ENCODE measurements at regions not wholly inside any gene's neighbourhood (a gene's known extent, or its start where the extent isn't known, plus 50 kb on each side); places are given as distances from the start of the nearest gene placed in this dataset.

- no peak overlapping the region for H3K4me3 ChIP-seq (ENCODE audit: low read depth, low read length)
- no peak for DNase-seq (ENCODE audit: low read depth)
- no peak for TF ChIP-seq CTCF (conservative IDR thresholded peaks at IDR 0.05; ENCODE audit: low read depth, low read length)
Observed at GRCh38 chr6:92026878-92027277, 1392.5 kb downstream of the EPHA7 start.

- TF ChIP-seq CTCF (conservative IDR thresholded peaks at IDR 0.05; ENCODE audit: low read depth, low read length): no peak
- H3K4me3 ChIP-seq (ENCODE audit: low read depth, low read length): no peak overlapping the region
- DNase-seq (ENCODE audit: low read depth): no peak
Observed at GRCh38 chr6:92024881-92025280, 1394.5 kb downstream of the EPHA7 start.

DNA sequence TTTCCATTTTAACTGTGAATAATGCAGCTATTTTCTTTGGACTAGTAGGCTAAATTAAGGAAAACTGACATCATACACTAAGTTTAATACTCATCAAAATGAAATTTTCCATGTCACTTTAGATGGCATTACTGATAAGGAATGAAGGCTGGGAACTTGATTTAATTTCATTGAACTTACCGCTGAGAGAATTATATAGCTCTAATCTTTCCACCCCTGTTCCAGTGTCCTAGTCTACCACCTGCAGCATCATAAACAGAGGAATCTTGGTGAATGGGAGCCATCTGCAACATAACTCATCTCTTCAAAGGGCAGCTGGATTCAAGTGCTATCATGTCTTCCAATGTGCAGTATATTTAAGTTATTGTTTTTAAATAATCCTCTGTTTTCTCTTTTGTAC is 1395.2 kb downstream of the EPHA7 start:
- no peak for DNase-seq (ENCODE audit: low read depth)
- H3K4me3 ChIP-seq (ENCODE audit: low read depth, low read length): no peak overlapping the region
- TF ChIP-seq CTCF (conservative IDR thresholded peaks at IDR 0.05; ENCODE audit: low read depth, low read length): no peak

DNA sequence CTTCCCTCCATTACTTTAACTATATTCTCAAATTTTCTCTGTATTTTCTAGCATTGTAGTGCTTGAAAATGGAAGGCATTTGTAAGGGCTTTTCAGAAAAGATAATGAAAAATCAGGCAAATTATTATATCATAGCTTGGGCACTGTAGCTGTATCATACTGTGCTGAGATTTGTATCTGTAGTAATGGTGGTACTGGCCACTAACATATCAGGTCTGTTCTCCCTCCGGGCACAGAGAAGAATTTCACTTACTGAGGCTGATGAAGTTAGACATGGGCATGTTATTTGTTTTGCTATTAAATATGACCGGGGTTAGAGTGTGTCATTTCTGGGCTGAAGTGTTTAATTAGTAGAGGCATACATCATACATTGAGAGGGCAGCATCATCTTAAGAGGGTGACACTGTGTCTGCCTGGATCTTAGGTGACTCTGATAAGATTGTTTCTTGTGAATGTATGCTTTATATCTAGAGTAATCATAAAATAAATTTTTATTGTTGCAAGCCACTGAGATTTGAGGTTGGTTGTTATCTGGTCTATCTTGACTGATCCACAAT is 1395.9 kb downstream of the EPHA7 start:
- TF ChIP-seq CTCF (conservative IDR thresholded peaks at IDR 0.05; ENCODE audit: low read depth, low read length): no peak

DNA sequence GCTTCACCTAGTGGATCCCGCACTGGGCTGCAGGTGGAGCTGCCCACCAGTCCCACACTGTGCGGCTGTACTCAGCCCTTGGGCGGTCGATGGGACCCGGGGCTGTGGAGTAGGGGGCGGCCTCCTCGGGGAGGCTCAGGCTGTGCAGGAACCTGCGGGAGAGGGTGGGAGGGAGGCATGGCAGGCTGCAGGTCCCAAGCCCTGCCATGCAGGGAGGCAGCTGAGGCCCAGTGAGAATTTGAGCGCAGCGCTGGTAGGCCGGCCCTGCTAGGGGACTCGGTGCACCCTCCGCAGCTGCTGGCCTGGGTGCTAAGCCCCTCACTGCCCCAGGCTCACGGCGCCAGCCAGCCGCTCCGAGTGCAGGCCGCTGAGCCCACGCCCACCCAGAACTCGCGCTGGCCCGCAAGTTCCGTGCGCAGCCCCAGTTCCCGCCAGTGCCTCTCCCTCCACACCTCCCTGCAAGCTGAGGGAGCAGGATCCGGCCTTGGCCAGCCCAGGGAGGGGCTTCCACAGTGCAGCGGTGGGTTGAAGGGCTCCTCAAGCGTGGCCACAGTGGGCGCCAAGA is 1407.6 kb downstream of the EPHA7 start:
- no peak for TF ChIP-seq CTCF (conservative IDR thresholded peaks at IDR 0.05; ENCODE audit: low read depth, low read length)
- H3K4me3 ChIP-seq (ENCODE audit: low read depth, low read length): no peak overlapping the region
- DNase-seq (ENCODE audit: low read depth): no peak

More for the DNA sequence above, 1395.9 kb downstream of the EPHA7 start:
- H3K4me3 ChIP-seq (ENCODE audit: low read depth, low read length): no peak overlapping the region
- DNase-seq (ENCODE audit: low read depth): no peak

GRCh38 chr6:92008757-92009502 is 1410.4 kb downstream of the EPHA7 start:
- DNase-seq (ENCODE audit: low read depth): no peak

More at GRCh38 chr6:92008757-92009502, 1410.4 kb downstream of the EPHA7 start:
- no peak overlapping the region for H3K4me3 ChIP-seq (ENCODE audit: low read depth, low read length)
- no peak for TF ChIP-seq CTCF (conservative IDR thresholded peaks at IDR 0.05; ENCODE audit: low read depth, low read length)

All from epithelial cell of proximal tubule (primary cell).